K562 (cell line): ENCODE measurements at regions not wholly inside any gene's neighbourhood (a gene's known extent, or its start where the extent isn't known, plus 50 kb on each side); places are given as distances from the start of the nearest gene placed in this dataset.

Experiments
- ATAC-seq: fragments of 200-7000 bp; cut with Tn5 transposase; 3 replicates; pipeline ENCODE4 v1.9.1; 2020; ENCODE audit warnings: moderate library complexity
- BruUV-seq: library from RNA; stranded (reverse); fragments of 400-500 nt; replicated peaks from 2 replicates; lab custom pipeline; 2021; lab: Mats Ljungman, UMichigan
- CTCF ChIA-PET: fragments of 300-600 bp; formaldehyde crosslinking; extraction: SDS; loops from one replicate; lab custom pipeline; 2021; ENCODE audit warnings: low intra/inter-chr PET ratio; lab: Yijun Ruan, JAX
- POLR2A ChIA-PET: fragments of 300-600, 350-650 bp; sonication (Branson Sonifier 250); formaldehyde crosslinking; extraction: SDS; loops from one replicate; lab custom pipeline; 2021; ENCODE audit warnings: antibody characterized with exemption, inconsistent platforms; lab: Yijun Ruan, JAX
- DNase-seq, 4 experiments: peaks; one replicate each; pipeline versions ENCODE4 v3.0.0 to v3.0.0-alpha.2; 2011 to 2018; ENCODE audit warnings: low spot score in 3 of 4, mixed read lengths in 3 of 4; ENCODE audit errors: extremely low read depth in 1 of 4
- FAIRE-seq: peaks from 2 replicates; lab custom pipeline; 2011; peaks lifted over from hg19 to GRCh38; lab: Jason Lieb, UNC
- H2AFZ ChIP-seq: 2 replicates; pipeline ENCODE4 v1.6.0; 2011; ENCODE audit warnings: low read depth, low read length, control low read depth, inconsistent platforms
- H3K27ac ChIP-seq: fragments of 200-600 bp; 3 replicates; pipeline ENCODE4 v1.8.0; 2011; ENCODE audit warnings: low read depth, mild to moderate bottlenecking, control low read depth, inconsistent platforms, low read length, moderate library complexity, mixed read lengths; ENCODE audit errors: extremely low read depth
- H3K27me3 ChIP-seq, 2 experiments: fragments of 300-600 bp in 1 of 2; 2 replicates in 1 of 2; 3 replicates in 1 of 2; pipeline versions ENCODE4 v1.6.0 to v1.8.0; 2011; ENCODE audit warnings: inconsistent platforms in 2 of 2, low read length in 2 of 2, mild to moderate bottlenecking in 1 of 2, mixed read lengths in 1 of 2, moderate library complexity in 1 of 2; ENCODE audit not compliant: control insufficient read depth in 2 of 2, insufficient read depth in 2 of 2
- H3K36me3 ChIP-seq: fragments of 300-600 bp; 3 replicates; pipeline ENCODE4 v1.8.0; 2011; ENCODE audit warnings: mild to moderate bottlenecking, low read length, inconsistent platforms; ENCODE audit not compliant: control insufficient read depth, insufficient read depth
- H3K4me1 ChIP-seq, 2 experiments: fragments of 200-600 bp in 1 of 2; replicated peaks in 1 of 2; 2 replicates in 1 of 2; 3 replicates in 1 of 2; pipeline versions ENCODE4 v1.5.1 to v1.8.0; 2011; ENCODE audit warnings: inconsistent platforms in 2 of 2, low read length in 2 of 2, mild to moderate bottlenecking in 1 of 2, mixed read lengths in 1 of 2, moderate library complexity in 1 of 2; ENCODE audit not compliant: control insufficient read depth in 2 of 2, insufficient read depth in 2 of 2
- H3K4me2 ChIP-seq: 2 replicates; pipeline ENCODE4 v1.6.1; 2011; ENCODE audit warnings: low read length, control low read depth, inconsistent platforms, mixed read lengths; ENCODE audit not compliant: insufficient read depth
- H3K4me3 ChIP-seq: fragments of 200-600 bp; sonication (generic), shearing (Covaris generic); 2 replicates; pipeline ENCODE4 v1.5.1; 2016; ENCODE audit warnings: control low read depth, inconsistent platforms
- H3K79me2 ChIP-seq: fragments of 200-600 bp; 3 replicates; pipeline ENCODE4 v1.8.0; 2011; ENCODE audit warnings: low read length, inconsistent platforms; ENCODE audit not compliant: control insufficient read depth, insufficient read depth
- H3K9ac ChIP-seq, 2 experiments: 2 replicates each; pipeline versions ENCODE4 v1.6.0 to v1.6.1; 2011; ENCODE audit warnings: low read depth in 2 of 2, low read length in 2 of 2, control low read depth in 1 of 2, inconsistent platforms in 1 of 2, mild to moderate bottlenecking in 1 of 2, mixed read lengths in 1 of 2; ENCODE audit not compliant: insufficient read depth in 1 of 2
- H3K9me1 ChIP-seq: one replicate; pipeline ENCODE4 v1.6.0; 2011; ENCODE audit warnings: inconsistent platforms, mild to moderate bottlenecking, low read length, moderate library complexity; ENCODE audit not compliant: control insufficient read depth, insufficient read depth
- H3K9me3 ChIP-seq: replicated peaks from 2 replicates; pipeline ENCODE4 v1.5.1; 2011; ENCODE audit warnings: low read depth, low read length, inconsistent platforms; ENCODE audit not compliant: control insufficient read depth, insufficient read depth
- H4K20me1 ChIP-seq: replicated peaks from 2 replicates; pipeline ENCODE4 v1.6.1; 2011; ENCODE audit warnings: low read length, inconsistent platforms, mixed read lengths; ENCODE audit not compliant: control insufficient read depth, insufficient read depth
- HNRNPL ChIP-seq: fragments of 200-400 bp; formaldehyde crosslinking; IDR thresholded peaks from 2 replicates; pipeline ENCODE4 v1.6.1; 2017; ENCODE audit warnings: low read depth, mild to moderate bottlenecking, low read length
- PHB2 ChIP-seq: fragments of 450-650 bp; IDR thresholded peaks from 2 replicates; pipeline ENCODE4 v1.6.1; 2017; ENCODE audit warnings: low read depth
- POLR2G ChIP-seq: fragments of 200-400 bp; formaldehyde crosslinking; IDR thresholded peaks from 2 replicates; pipeline ENCODE4 v1.6.1; 2017; ENCODE audit warnings: low read depth, mild to moderate bottlenecking, antibody characterized with exemption, low read length, moderate library complexity
- SRSF7 ChIP-seq: fragments of 200-400 bp; formaldehyde crosslinking; optimal IDR thresholded peaks from 2 replicates; pipeline ENCODE3; 2017; ENCODE audit warnings: mild to moderate bottlenecking, low read depth, low read length
- TAL1 ChIP-seq: fragments of 450-650 bp; IDR thresholded peaks from 2 replicates; pipeline ENCODE4 v1.6.1; 2016; ENCODE audit warnings: mild to moderate bottlenecking
- ZC3H8 ChIP-seq: fragments of 450-650 bp; IDR thresholded peaks from 2 replicates; pipeline ENCODE4 v1.6.1; 2017
- ZNF165 ChIP-seq: fragments of 250-450 bp; sonication (Bioruptor Pico); IDR thresholded peaks from 2 replicates; pipeline ENCODE4 v1.4.0; 2020; ENCODE audit warnings: borderline replicate concordance
- ZNF232 ChIP-seq: sonication (generic); formaldehyde crosslinking; IDR thresholded peaks from 2 replicates; pipeline ENCODE4 v1.8.0; 2022; ENCODE audit warnings: mild to moderate bottlenecking, missing genetic modification reagents
- ZZZ3 ChIP-seq: fragments of 450-650 bp; IDR thresholded peaks from 2 replicates; pipeline ENCODE4 v1.6.1; 2016; ENCODE audit warnings: antibody characterized with exemption, mild to moderate bottlenecking, moderate library complexity
- in situ Hi-C: fragments of 300-500 bp; cut with MboI; formaldehyde crosslinking; loops from 4 replicates; pipeline ENCODE4 v1.15.0; 2018; ENCODE audit warnings: inconsistent platforms, mixed read lengths
- intact Hi-C: fragments of 100-400 bp; cut with micrococcal nuclease; formaldehyde crosslinking; loops from 2 replicates; pipeline ENCODE4 v1.14.2; 2022
- TF ChIP-seq, protein P1 (sequence below): fragments of 150-350 bp; conservative IDR thresholded peaks from 2 replicates; pipeline ENCODE4 v1.6.1; 2014; ENCODE audit warnings: low read length
- TF ChIP-seq, protein P2 (sequence below), 3 experiments: IDR thresholded peaks in 2 of 3; conservative IDR thresholded peaks in 1 of 3; 2 replicates each; pipeline ENCODE4 v1.5.1; 2011 to 2012; ENCODE audit warnings: low read length in 3 of 3, mild to moderate bottlenecking in 3 of 3, control low read depth in 2 of 3, improper control_type of control experiment in 1 of 3, inconsistent platforms in 1 of 3, low read depth in 1 of 3, mixed read lengths in 1 of 3, moderate library complexity in 1 of 3; ENCODE audit not compliant: insufficient read depth in 2 of 3

- TF ChIP-seq, protein P1, sequence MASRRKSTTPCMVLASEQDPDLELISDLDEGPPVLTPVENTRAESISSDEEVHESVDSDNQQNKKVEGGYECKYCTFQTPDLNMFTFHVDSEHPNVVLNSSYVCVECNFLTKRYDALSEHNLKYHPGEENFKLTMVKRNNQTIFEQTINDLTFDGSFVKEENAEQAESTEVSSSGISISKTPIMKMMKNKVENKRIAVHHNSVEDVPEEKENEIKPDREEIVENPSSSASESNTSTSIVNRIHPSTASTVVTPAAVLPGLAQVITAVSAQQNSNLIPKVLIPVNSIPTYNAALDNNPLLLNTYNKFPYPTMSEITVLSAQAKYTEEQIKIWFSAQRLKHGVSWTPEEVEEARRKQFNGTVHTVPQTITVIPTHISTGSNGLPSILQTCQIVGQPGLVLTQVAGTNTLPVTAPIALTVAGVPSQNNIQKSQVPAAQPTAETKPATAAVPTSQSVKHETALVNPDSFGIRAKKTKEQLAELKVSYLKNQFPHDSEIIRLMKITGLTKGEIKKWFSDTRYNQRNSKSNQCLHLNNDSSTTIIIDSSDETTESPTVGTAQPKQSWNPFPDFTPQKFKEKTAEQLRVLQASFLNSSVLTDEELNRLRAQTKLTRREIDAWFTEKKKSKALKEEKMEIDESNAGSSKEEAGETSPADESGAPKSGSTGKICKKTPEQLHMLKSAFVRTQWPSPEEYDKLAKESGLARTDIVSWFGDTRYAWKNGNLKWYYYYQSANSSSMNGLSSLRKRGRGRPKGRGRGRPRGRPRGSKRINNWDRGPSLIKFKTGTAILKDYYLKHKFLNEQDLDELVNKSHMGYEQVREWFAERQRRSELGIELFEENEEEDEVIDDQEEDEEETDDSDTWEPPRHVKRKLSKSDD = no peak
- TF ChIP-seq PHB2 = no peak
- TF ChIP-seq ZZZ3 = no peak
- no peak for TF ChIP-seq ZNF165 (CRISPR knock-in tag)
- TF ChIP-seq POLR2G = no peak
- no peak for TF ChIP-seq ZC3H8
- no peak for TF ChIP-seq SRSF7
- TF ChIP-seq ZNF232 (CRISPR knock-in tag) = no peak
- no peak for TF ChIP-seq HNRNPL
Measured at GRCh38 chr9:38134611-38135237, 65.7 kb upstream of the SHB start (continued).

DNA sequence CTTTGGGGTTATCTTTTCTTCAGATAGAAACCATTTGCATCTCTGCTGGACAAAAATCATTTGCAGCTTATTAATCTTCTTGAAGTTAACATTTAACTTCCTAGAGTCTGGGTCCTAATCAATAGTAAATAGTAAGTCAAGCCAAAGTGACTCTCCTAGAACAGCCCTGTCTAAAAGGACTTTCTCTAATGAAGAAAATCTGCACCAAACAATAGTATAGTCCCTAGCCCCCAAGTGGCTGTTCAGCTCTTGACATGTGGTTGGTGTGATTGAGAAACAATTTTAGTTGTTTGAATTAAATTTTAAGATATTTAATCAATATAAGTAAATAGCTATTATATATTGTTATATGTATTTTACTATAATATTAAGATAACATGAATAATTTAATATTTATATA, 64.6 kb upstream of the SHB start:
- no peak for FAIRE-seq
- no peak overlapping the region for H2AFZ ChIP-seq
- TF ChIP-seq, protein P2, sequence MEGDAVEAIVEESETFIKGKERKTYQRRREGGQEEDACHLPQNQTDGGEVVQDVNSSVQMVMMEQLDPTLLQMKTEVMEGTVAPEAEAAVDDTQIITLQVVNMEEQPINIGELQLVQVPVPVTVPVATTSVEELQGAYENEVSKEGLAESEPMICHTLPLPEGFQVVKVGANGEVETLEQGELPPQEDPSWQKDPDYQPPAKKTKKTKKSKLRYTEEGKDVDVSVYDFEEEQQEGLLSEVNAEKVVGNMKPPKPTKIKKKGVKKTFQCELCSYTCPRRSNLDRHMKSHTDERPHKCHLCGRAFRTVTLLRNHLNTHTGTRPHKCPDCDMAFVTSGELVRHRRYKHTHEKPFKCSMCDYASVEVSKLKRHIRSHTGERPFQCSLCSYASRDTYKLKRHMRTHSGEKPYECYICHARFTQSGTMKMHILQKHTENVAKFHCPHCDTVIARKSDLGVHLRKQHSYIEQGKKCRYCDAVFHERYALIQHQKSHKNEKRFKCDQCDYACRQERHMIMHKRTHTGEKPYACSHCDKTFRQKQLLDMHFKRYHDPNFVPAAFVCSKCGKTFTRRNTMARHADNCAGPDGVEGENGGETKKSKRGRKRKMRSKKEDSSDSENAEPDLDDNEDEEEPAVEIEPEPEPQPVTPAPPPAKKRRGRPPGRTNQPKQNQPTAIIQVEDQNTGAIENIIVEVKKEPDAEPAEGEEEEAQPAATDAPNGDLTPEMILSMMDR (IDR thresholded peaks at IDR 0.05 in 2 of 3, conservative IDR thresholded peaks at IDR 0.05 in 1 of 3; ENCODE audit: insufficient read depth in 2 of 3, low read depth in 1 of 3, low read length in 3 of 3) = 0 out of 6 replicates have a peak, but pooled peaks of 1 of the 3 experiments have one; percentile 20
- no peak for TF ChIP-seq TAL1
- ChIA-PET POLR2A (no interaction called here), CTCF (no interaction called here)
- intact Hi-C loops = no loop called here
- H3K79me2 ChIP-seq = no peaks in the 10 kb centered on the region
- DNase-seq = peak in 2 of 4 experiments; percentile 33 to 34
- no peak overlapping the region for H3K4me2 ChIP-seq
- H3K4me3 ChIP-seq = no peak overlapping the region
- no peaks in the 10 kb centered on the region for H3K9me1 ChIP-seq
- no peak overlapping the region for H3K27ac ChIP-seq
- no peaks in the 10 kb centered on the region; the same call in 1 of the 2 replicates for H3K9me3 ChIP-seq
- no TSS peak for BruUV-seq
- ATAC-seq = no peak
- no peak overlapping the region for H3K9ac ChIP-seq
- H3K27me3 ChIP-seq = peaks cover 26 to 50% of the 10 kb centered on the region in 2 experiments
- in situ Hi-C loops = no loop called here
- peaks cover 6 to 19% of the 10 kb centered on the region in 2 experiments; a peak in 3 of 5 replicates for H3K4me1 ChIP-seq
- no peaks in the 10 kb centered on the region; the same call in none of the 2 replicates for H4K20me1 ChIP-seq
- no peaks in the 10 kb centered on the region for H3K36me3 ChIP-seq
